ENCODE measurements at regions not wholly inside any gene's neighbourhood (a gene's known extent, or its start where the extent isn't known, plus 50 kb on each side); places are given as distances from the start of the nearest gene placed in this dataset.

DNA sequence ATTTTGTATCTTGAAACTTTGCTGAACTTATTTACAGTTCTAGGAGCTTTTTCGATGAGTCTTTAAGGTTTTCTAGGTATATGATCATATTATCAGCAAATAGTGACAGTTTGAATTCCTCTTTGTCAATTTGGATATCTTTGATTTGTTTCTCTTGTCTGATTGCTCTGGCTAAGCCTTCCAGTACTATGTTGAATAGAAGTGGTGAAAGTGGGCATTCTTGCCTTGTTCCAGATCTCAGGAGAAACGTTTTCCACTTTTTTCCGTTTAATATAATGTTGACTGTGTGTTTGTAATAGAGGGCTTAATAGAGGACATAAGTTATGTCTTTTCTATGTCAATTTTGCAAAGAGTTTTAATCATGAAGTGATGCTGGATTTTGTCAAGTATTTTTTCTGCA is 124.3 kb downstream of the ZNF280B start:
- TF ChIP-seq, protein P1, sequence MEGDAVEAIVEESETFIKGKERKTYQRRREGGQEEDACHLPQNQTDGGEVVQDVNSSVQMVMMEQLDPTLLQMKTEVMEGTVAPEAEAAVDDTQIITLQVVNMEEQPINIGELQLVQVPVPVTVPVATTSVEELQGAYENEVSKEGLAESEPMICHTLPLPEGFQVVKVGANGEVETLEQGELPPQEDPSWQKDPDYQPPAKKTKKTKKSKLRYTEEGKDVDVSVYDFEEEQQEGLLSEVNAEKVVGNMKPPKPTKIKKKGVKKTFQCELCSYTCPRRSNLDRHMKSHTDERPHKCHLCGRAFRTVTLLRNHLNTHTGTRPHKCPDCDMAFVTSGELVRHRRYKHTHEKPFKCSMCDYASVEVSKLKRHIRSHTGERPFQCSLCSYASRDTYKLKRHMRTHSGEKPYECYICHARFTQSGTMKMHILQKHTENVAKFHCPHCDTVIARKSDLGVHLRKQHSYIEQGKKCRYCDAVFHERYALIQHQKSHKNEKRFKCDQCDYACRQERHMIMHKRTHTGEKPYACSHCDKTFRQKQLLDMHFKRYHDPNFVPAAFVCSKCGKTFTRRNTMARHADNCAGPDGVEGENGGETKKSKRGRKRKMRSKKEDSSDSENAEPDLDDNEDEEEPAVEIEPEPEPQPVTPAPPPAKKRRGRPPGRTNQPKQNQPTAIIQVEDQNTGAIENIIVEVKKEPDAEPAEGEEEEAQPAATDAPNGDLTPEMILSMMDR (IDR thresholded peaks at IDR 0.05; ENCODE audit: insufficient read depth, low read depth, low read length, missing control alignments), result no peak
- H3K4me3 ChIP-seq (ENCODE audit: low read depth, low read length), result no peak overlapping the region
- DNase-seq (ENCODE audit: low read depth), result no peak

DNA sequence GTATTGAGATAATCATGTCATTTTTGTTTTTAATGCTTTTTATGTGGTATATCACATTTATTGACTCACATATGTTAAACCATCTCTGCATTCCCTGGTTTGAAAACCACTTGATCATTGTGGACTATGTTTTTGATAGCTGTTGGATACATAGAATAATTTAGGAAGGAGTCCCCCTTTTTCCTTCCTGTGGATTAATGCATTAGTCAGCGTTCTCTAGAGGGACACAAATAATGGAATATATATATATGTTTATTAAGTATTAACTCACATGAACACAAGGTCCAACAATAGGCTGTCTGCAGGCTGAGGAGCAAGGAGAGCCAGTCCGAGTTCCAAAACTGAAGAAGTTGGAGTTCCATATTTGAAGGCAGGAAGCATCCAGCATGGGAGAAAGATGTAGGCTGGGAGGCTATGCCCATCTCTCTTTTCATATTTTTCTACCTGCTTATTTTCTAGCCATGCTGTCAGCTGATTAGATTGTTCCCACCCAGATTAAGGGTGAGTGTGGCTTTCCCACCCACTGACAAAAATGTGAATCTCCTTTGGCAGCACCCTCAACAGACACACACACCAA is 123.8 kb downstream of the ZNF280B start:
- no peak for DNase-seq (ENCODE audit: low read depth)
- H3K4me3 ChIP-seq (ENCODE audit: low read depth, low read length), result no peak overlapping the region
- TF ChIP-seq, protein P1 (IDR thresholded peaks at IDR 0.05; ENCODE audit: insufficient read depth, low read depth, low read length, missing control alignments), result no peak

DNA sequence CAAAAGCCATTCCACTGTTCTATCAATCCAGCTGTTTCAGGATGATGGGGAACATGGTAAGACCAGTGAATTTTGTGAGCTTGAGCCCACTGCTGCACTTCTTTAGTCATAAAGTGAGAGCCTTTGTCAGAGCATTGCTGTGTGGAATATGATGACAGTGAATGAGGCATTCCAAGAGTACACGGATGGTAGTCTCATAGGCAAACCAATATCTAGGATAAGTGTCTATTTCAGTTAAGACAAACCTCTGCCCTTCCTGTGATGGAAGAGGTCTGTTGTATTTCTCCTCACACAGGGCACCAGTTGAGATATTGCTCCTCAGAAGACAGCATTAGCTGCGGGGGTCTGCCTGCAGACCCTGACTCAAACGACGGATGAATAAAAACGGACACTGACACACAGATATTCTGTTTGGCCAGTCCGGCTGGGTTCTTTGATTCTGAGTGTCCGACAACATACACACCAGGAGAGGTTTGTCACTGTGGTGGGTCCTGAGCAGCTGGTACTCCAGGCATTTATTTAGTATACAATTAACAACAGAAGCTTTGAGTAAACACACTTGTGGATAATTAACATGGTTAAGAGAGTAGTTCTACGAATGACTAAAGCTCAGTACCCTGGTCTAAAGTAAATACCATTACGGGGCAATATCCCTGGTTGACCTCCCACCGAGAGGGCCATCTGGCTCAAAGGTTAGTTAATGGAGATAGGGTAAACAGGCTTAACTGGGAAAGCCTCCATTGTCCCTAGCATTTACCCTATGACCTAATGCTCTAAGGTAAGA is 121.7 kb downstream of the ZNF280B start:
- H3K4me3 ChIP-seq (ENCODE audit: low read depth, low read length), result no peak overlapping the region
- TF ChIP-seq, protein P1 (IDR thresholded peaks at IDR 0.05; ENCODE audit: insufficient read depth, low read depth, low read length, missing control alignments), result no peak
- DNase-seq (ENCODE audit: low read depth), result no peak

DNA sequence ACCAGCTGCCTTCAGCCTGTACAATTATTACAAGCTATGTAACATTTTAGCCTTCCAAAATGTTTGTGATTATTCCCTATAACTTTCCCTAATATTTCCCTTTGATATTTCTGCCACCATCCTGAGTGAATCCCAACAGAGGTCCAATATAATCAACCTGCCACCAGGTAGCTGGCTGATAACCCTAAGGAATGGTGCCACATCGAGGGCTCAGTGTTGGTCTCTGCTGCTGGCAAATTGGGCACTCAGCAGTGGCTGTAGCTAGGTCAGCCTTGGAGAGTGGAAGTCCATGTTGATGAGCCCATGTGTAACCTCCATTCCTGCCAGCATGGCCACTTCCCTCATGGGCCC is 121.2 kb downstream of the ZNF280B start:
- DNase-seq (ENCODE audit: low read depth), result no peak
- H3K4me3 ChIP-seq (ENCODE audit: low read depth, low read length), result no peak overlapping the region
- TF ChIP-seq, protein P1 (IDR thresholded peaks at IDR 0.05; ENCODE audit: insufficient read depth, low read depth, low read length, missing control alignments), result no peak

DNA sequence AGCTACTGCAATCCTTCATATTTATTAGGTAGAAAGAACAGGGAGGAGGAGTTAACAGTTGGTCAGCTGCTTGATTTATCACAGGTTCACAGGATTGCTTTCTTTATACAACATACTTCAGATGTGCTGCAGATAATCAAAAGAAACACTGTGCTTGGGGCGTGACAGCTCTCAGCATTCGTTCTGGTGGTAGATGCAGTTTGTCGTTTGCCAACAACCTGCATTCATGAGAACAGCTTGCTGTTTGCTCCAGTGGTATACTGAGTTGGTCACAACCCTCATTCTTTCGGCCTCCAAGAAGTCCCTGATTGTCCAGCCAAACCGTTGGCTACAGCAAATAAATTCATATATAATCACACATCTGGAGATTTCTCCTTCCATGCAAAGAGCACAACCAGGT is 120.5 kb downstream of the ZNF280B start:
- TF ChIP-seq, protein P1 (IDR thresholded peaks at IDR 0.05; ENCODE audit: insufficient read depth, low read depth, low read length, missing control alignments), result no peak
- H3K4me3 ChIP-seq (ENCODE audit: low read depth, low read length), result no peak overlapping the region
- no peak for DNase-seq (ENCODE audit: low read depth)

DNA sequence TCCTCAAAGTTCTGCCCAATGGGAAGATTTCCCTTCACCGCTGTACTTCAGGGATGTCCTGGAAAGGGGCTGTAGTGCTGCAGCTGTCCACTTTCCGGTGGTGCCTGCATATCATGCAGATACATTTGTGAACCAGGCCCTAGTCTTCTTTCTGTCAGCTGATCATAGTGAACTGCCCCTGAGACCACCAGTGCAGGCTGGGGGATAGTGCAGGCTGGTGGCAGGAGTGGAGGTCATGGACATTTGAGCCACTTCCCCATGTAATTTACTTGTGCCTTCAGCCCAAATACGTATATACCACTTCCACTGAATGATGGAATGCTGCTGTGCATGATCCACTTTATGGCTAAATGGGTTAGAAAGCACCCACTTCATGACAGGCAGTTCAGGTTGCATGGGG is 120.0 kb downstream of the ZNF280B start:
- DNase-seq (ENCODE audit: low read depth), result no peak
- TF ChIP-seq, protein P1 (IDR thresholded peaks at IDR 0.05; ENCODE audit: insufficient read depth, low read depth, low read length, missing control alignments), result no peak

DNA sequence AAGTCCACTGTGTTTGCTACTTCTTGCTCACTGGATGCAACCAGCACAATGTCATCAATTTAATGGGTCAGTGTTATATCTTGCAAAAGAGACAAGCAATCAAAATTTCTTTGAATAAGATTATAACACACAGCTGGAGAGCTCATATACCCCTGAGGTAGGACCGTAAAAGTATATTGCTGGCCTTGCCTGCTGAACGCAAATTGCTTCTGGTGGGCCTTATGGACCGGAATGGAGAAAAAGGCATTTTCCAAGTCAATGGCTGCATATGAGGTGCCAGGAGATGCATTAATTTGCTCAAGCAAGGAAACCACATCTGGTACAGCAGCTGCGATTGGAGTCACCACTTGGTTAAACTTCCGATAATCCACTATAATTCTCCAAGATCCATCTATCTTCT is 119.1 kb downstream of the ZNF280B start:
- no peak overlapping the region for H3K4me3 ChIP-seq (ENCODE audit: low read depth, low read length)
- TF ChIP-seq, protein P1 (IDR thresholded peaks at IDR 0.05; ENCODE audit: insufficient read depth, low read depth, low read length, missing control alignments), result no peak
- DNase-seq (ENCODE audit: low read depth), result no peak

More for the DNA sequence above, 120.0 kb downstream of the ZNF280B start:
- H3K4me3 ChIP-seq (ENCODE audit: low read depth, low read length), result no peak overlapping the region
